ENCODE measurements at regions not wholly inside any gene's neighbourhood (a gene's known extent, or its start where the extent isn't known, plus 50 kb on each side); places are given as distances from the start of the nearest gene placed in this dataset. TPM values are rescaled to one million over a fixed set of nuclear protein-coding genes. Genes with fewer than 3 reads are reported as not detected.

DNA sequence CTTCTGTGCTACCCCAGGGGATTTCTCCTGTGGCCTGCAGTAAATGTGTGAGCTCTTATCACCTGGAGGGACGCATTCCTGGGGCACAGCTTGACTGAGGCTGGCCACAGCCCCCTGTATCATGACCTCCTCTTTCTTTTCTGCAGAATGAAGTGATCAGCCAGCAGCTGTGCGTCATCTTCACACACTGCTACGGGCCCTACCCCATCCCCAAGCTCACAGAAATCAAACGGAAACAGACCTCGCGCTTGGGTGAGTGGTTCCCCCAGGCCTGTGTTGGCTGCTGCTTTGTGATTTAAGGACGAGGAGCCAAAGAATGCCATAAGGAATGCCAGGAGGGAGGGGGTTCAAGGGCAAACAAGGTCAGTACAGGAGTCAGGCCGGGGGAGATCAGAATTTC lies 50.5 kb upstream of the PWP1 start:
- no peak overlapping the region for H3K4me3 ChIP-seq (ENCODE audit: low read depth, low read length)
- TF ChIP-seq, protein P1, sequence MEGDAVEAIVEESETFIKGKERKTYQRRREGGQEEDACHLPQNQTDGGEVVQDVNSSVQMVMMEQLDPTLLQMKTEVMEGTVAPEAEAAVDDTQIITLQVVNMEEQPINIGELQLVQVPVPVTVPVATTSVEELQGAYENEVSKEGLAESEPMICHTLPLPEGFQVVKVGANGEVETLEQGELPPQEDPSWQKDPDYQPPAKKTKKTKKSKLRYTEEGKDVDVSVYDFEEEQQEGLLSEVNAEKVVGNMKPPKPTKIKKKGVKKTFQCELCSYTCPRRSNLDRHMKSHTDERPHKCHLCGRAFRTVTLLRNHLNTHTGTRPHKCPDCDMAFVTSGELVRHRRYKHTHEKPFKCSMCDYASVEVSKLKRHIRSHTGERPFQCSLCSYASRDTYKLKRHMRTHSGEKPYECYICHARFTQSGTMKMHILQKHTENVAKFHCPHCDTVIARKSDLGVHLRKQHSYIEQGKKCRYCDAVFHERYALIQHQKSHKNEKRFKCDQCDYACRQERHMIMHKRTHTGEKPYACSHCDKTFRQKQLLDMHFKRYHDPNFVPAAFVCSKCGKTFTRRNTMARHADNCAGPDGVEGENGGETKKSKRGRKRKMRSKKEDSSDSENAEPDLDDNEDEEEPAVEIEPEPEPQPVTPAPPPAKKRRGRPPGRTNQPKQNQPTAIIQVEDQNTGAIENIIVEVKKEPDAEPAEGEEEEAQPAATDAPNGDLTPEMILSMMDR (IDR thresholded peaks at IDR 0.05; ENCODE audit: insufficient read depth, low read length) = no peak
- peak; percentile 27 for DNase-seq (ENCODE audit: low read depth)

Small RNA genes lying in the stretch of these regions (small RNA-seq; reads per million reads assigned to genes)
- gene RF00284 = not detected
- gene RNA5SP371 = not detected
